Progenitor cell of endocrine pancreas (in vitro differentiated cells): ENCODE measurements at regions not wholly inside any gene's neighbourhood (a gene's known extent, or its start where the extent isn't known, plus 50 kb on each side); places are given as distances from the start of the nearest gene placed in this dataset.

ENCODE experiments used
- DNase-seq: peaks from one replicate; pipeline ENCODE4 v3.0.0; 2021; ENCODE audit warnings: low spot score; ENCODE audit not compliant: unreplicated experiment
- H3K27ac Mint-ChIP-seq: 2 replicates; pipeline ENCODE4 v1.8.0; 2021; ENCODE audit warnings: mild to moderate bottlenecking, moderate library complexity, mixed read lengths
- H3K27me3 Mint-ChIP-seq: 2 replicates; pipeline ENCODE4 v1.8.0; 2021; ENCODE audit warnings: mixed read lengths
- H3K36me3 Mint-ChIP-seq: 2 replicates; pipeline ENCODE4 v1.8.0; 2022; ENCODE audit warnings: mixed read lengths; ENCODE audit not compliant: insufficient read depth
- H3K4me1 Mint-ChIP-seq: 2 replicates; pipeline ENCODE4 v1.8.0; 2021; ENCODE audit warnings: low read depth, mixed read lengths
- H3K4me3 Mint-ChIP-seq: 2 replicates; pipeline ENCODE4 v1.8.0; 2021; ENCODE audit warnings: low read depth, mild to moderate bottlenecking, moderate library complexity, mixed read lengths
- H3K9me3 Mint-ChIP-seq: 2 replicates; pipeline ENCODE4 v1.8.0; 2021; ENCODE audit warnings: low read depth, mixed read lengths
- CTCF ChIP-seq: fragments of 200-600 bp; sonication (generic); IDR thresholded peaks from one replicate; pipeline ENCODE4 v1.5.0; 2021; ENCODE audit warnings: antibody characterized with exemption, mild to moderate bottlenecking; ENCODE audit not compliant: unreplicated experiment

- Mint-ChIP-seq H3K4me3 (no peak overlapping the region), H3K27me3 (peaks cover 64% of the 10 kb centered on the region), H3K36me3 (no peaks in the 10 kb centered on the region), H3K9me3 (no peaks in the 10 kb centered on the region), H3K27ac (no peak overlapping the region), H3K4me1 (peaks cover 12% of the 10 kb centered on the region)
- no peak for TF ChIP-seq CTCF
- DNase-seq = no peak
Observed at GRCh38 chr20:7695051-7695495, 245.2 kb downstream of the HAO1 start.

DNA sequence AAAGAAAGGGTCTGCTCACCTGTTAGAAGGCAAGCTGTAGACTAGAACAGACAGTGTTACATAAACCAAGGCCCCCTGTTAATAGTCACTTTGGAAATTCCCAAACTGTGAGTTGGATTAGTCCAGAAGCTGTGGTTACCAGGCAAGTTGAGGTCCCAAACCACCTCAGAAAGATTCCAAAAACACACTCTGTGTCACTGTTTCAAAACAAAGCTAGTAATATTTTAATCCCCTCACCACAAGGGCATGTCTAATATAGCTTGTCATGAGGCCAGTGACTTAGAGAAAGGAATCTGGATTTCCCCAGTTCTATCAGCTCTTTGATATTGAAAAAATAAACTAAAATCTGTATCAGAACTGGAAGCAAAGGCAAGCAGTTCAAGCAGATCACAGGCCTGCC is 244.6 kb downstream of the HAO1 start:
- Mint-ChIP-seq H3K4me1 (peaks cover 12% of the 10 kb centered on the region), H3K4me3 (no peak overlapping the region), H3K27ac (no peak overlapping the region), H3K36me3 (no peaks in the 10 kb centered on the region), H3K9me3 (peaks cover 1% of the 10 kb centered on the region), H3K27me3 (peaks cover 62% of the 10 kb centered on the region)
- no peak for DNase-seq
- no peak for TF ChIP-seq CTCF

DNA sequence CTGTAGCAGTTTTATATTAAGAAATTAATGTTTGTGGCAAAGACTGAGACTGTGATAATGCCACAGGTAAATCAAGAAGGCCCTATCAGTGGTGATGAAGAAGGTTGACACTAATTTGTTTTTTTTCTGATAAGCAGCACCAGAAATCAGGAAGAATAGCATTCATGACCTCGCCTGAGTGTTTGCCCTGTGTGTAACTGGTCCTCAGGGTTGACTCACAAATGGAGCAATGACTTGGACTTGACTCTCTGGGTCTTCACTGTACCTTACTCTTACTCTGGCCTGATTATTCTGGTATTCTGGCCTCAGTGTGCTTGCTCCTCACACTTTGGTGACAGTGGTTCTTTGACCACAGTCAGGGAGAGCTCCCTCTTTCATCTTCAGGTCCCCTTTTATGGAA is 243.9 kb downstream of the HAO1 start:
- Mint-ChIP-seq H3K36me3 (no peaks in the 10 kb centered on the region), H3K27ac (no peak overlapping the region), H3K4me3 (no peak overlapping the region), H3K9me3 (peaks cover 4% of the 10 kb centered on the region), H3K27me3 (peaks cover 64% of the 10 kb centered on the region), H3K4me1 (peaks cover 12% of the 10 kb centered on the region)
- no peak for TF ChIP-seq CTCF
- DNase-seq = no peak

- Mint-ChIP-seq H3K36me3 (no peaks in the 10 kb centered on the region), H3K27me3 (peaks cover 43% of the 10 kb centered on the region), H3K4me3 (no peak overlapping the region), H3K9me3 (peaks cover 6% of the 10 kb centered on the region), H3K27ac (no peak overlapping the region), H3K4me1 (peaks cover 1% of the 10 kb centered on the region)
- no peak for TF ChIP-seq CTCF
- DNase-seq = no peak
Observed at GRCh38 chr20:7702141-7702540, 238.1 kb downstream of the HAO1 start.

GRCh38 chr20:7703551-7703961 is 236.7 kb downstream of the HAO1 start:
- Mint-ChIP-seq H3K36me3 (no peaks in the 10 kb centered on the region), H3K27ac (no peak overlapping the region), H3K27me3 (peaks cover 37% of the 10 kb centered on the region), H3K9me3 (peaks cover 6% of the 10 kb centered on the region), H3K4me1 (peaks cover 1% of the 10 kb centered on the region), H3K4me3 (no peak overlapping the region)
- no peak for TF ChIP-seq CTCF
- no peak for DNase-seq

- Mint-ChIP-seq H3K9me3 (peaks cover 6% of the 10 kb centered on the region), H3K27me3 (peaks cover 37% of the 10 kb centered on the region), H3K4me1 (peaks cover 1% of the 10 kb centered on the region), H3K27ac (no peak overlapping the region), H3K4me3 (no peak overlapping the region), H3K36me3 (no peaks in the 10 kb centered on the region)
- no peak for DNase-seq
- TF ChIP-seq CTCF = no peak
Observed at GRCh38 chr20:7703996-7704395, 236.3 kb downstream of the HAO1 start.
